Mesothelial cell of epicardium (in vitro differentiated cells): ENCODE measurements at regions not wholly inside any gene's neighbourhood (a gene's known extent, or its start where the extent isn't known, plus 50 kb on each side); places are given as distances from the start of the nearest gene placed in this dataset.

Experiments
- DNase-seq, 2 experiments: peaks; one replicate each; pipeline ENCODE4 v3.0.0; 2021; ENCODE audit warnings: low spot score in 2 of 2; ENCODE audit not compliant: unreplicated experiment in 2 of 2
- H3K27ac Mint-ChIP-seq: 2 replicates; pipeline ENCODE4 v1.8.0; 2021; ENCODE audit warnings: mixed read lengths
- H3K27me3 Mint-ChIP-seq: 2 replicates; pipeline ENCODE4 v1.8.0; 2021; ENCODE audit warnings: low read depth, mixed read lengths
- H3K36me3 Mint-ChIP-seq: 2 replicates; pipeline ENCODE4 v1.8.0; 2021; ENCODE audit warnings: mixed read lengths
- H3K4me1 Mint-ChIP-seq: 2 replicates; pipeline ENCODE4 v1.8.0; 2021; ENCODE audit warnings: mixed read lengths
- H3K4me3 Mint-ChIP-seq: 2 replicates; pipeline ENCODE4 v1.8.0; 2021; ENCODE audit warnings: mild to moderate bottlenecking, moderate library complexity, mixed read lengths
- H3K9me3 Mint-ChIP-seq: 2 replicates; pipeline ENCODE4 v1.8.0; 2021; ENCODE audit warnings: mixed read lengths
- CTCF ChIP-seq: fragments of 200-600 bp; sonication (generic); IDR thresholded peaks from one replicate; pipeline ENCODE4 v1.5.0; 2021; ENCODE audit warnings: antibody characterized with exemption; ENCODE audit not compliant: unreplicated experiment

- Mint-ChIP-seq H3K27me3 (peaks cover 9% of the 10 kb centered on the region), H3K36me3 (no peaks in the 10 kb centered on the region)
Observed at GRCh38 chr9:107975426-107976010, 485.9 kb upstream of the KLF4 start.

GRCh38 chr9:107973451-107973850 is 483.9 kb upstream of the KLF4 start:
- Mint-ChIP-seq H3K4me1 (no peaks in the 10 kb centered on the region), H3K9me3 (no peaks in the 10 kb centered on the region), H3K36me3 (no peaks in the 10 kb centered on the region), H3K4me3 (no peak overlapping the region), H3K27ac (no peak overlapping the region), H3K27me3 (peaks cover 11% of the 10 kb centered on the region)
- no peak for TF ChIP-seq CTCF
- DNase-seq: no peak

More at GRCh38 chr9:107975426-107976010, 485.9 kb upstream of the KLF4 start:
- Mint-ChIP-seq H3K4me1 (no peaks in the 10 kb centered on the region), H3K4me3 (no peak overlapping the region), H3K9me3 (no peaks in the 10 kb centered on the region), H3K27ac (no peak overlapping the region)
- no peak for TF ChIP-seq CTCF
- DNase-seq: no peak

GRCh38 chr9:107972346-107972745 is 482.8 kb upstream of the KLF4 start:
- Mint-ChIP-seq H3K4me1 (no peaks in the 10 kb centered on the region), H3K36me3 (no peaks in the 10 kb centered on the region), H3K4me3 (no peak overlapping the region), H3K9me3 (no peaks in the 10 kb centered on the region), H3K27ac (no peak overlapping the region), H3K27me3 (peaks cover 11% of the 10 kb centered on the region)
- DNase-seq: no peak
- no peak for TF ChIP-seq CTCF

- DNase-seq: no peak
- TF ChIP-seq CTCF: no peak
- Mint-ChIP-seq H3K27me3 (peaks cover 10% of the 10 kb centered on the region), H3K4me3 (no peak overlapping the region), H3K9me3 (no peaks in the 10 kb centered on the region), H3K27ac (no peak overlapping the region), H3K4me1 (no peaks in the 10 kb centered on the region), H3K36me3 (no peaks in the 10 kb centered on the region)
Observed at GRCh38 chr9:107971241-107971640, 481.7 kb upstream of the KLF4 start.

- peaks cover 6% of the 10 kb centered on the region for H3K27me3 Mint-ChIP-seq
- no peaks in the 10 kb centered on the region for H3K4me1 Mint-ChIP-seq
- no peak overlapping the region for H3K27ac Mint-ChIP-seq
- no peak for TF ChIP-seq CTCF
- DNase-seq: no peak
- H3K9me3 Mint-ChIP-seq: no peaks in the 10 kb centered on the region
- H3K36me3 Mint-ChIP-seq: no peaks in the 10 kb centered on the region
- H3K4me3 Mint-ChIP-seq: no peak overlapping the region
Observed at GRCh38 chr9:107970726-107971125, 481.2 kb upstream of the KLF4 start.

- no peak for TF ChIP-seq CTCF
- Mint-ChIP-seq H3K9me3 (no peaks in the 10 kb centered on the region), H3K4me3 (no peak overlapping the region), H3K4me1 (no peaks in the 10 kb centered on the region), H3K27me3 (peaks cover 6% of the 10 kb centered on the region), H3K27ac (no peak overlapping the region), H3K36me3 (no peaks in the 10 kb centered on the region)
- DNase-seq: no peak
Observed at GRCh38 chr9:107969727-107970126, 480.2 kb upstream of the KLF4 start.
